PC-3 (cell line): ENCODE measurements at regions not wholly inside any gene's neighbourhood (a gene's known extent, or its start where the extent isn't known, plus 50 kb on each side); places are given as distances from the start of the nearest gene placed in this dataset.

Experiments used
- EZH2 ChIP-seq: fragments of 300-600 bp; sonication (generic); IDR thresholded peaks from one replicate; pipeline ENCODE4 v1.6.1; 2017; ENCODE audit warnings: antibody characterized with exemption, mild to moderate bottlenecking, low read length; ENCODE audit not compliant: unreplicated experiment
- EZH2phosphoT487 ChIP-seq: fragments of 300-600 bp; sonication (generic); IDR thresholded peaks from 2 replicates; pipeline ENCODE4 v1.6.1; 2018; ENCODE audit warnings: mild to moderate bottlenecking, antibody characterized with exemption, low read length, borderline replicate concordance
- TF ChIP-seq, protein P1 (sequence below): fragments of 300-600 bp; sonication (generic); conservative IDR thresholded peaks from 2 replicates; pipeline ENCODE4 v1.5.1; 2017; ENCODE audit warnings: antibody characterized with exemption, low read depth, mild to moderate bottlenecking, low read length

DNA sequence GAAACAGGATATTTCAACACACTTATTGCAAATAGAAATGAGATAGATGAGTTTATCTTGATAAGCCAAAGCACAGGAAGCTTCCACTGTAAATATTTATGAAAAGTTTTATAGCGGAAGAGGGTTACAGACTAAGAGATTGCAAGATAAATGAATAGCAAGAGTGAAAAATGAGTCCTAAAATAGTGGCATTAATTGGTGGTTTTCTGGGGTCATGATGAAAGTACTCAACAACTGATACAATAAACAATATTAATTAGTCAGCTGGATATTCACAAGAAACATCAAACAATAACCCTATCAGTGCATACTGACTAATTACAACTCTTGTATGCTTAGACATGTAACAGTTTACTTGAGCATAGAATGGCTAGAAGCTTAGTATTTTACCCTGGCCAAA lies 154.8 kb upstream of the CHODL start:
- TF ChIP-seq EZH2 (no peak), EZH2phosphoT487 (no peak)
- TF ChIP-seq, protein P1, sequence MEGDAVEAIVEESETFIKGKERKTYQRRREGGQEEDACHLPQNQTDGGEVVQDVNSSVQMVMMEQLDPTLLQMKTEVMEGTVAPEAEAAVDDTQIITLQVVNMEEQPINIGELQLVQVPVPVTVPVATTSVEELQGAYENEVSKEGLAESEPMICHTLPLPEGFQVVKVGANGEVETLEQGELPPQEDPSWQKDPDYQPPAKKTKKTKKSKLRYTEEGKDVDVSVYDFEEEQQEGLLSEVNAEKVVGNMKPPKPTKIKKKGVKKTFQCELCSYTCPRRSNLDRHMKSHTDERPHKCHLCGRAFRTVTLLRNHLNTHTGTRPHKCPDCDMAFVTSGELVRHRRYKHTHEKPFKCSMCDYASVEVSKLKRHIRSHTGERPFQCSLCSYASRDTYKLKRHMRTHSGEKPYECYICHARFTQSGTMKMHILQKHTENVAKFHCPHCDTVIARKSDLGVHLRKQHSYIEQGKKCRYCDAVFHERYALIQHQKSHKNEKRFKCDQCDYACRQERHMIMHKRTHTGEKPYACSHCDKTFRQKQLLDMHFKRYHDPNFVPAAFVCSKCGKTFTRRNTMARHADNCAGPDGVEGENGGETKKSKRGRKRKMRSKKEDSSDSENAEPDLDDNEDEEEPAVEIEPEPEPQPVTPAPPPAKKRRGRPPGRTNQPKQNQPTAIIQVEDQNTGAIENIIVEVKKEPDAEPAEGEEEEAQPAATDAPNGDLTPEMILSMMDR, result no peak
